IMR-90 (cell line): ENCODE measurements at regions not wholly inside any gene's neighbourhood (a gene's known extent, or its start where the extent isn't known, plus 50 kb on each side); places are given as distances from the start of the nearest gene placed in this dataset.

Experiments
- BHLHE40 ChIP-seq: fragments of 150-350 bp; IDR thresholded peaks from 2 replicates; pipeline ENCODE4 v1.6.1; 2016; ENCODE audit warnings: mild to moderate bottlenecking, low read depth, low read length
- CHD1 ChIP-seq: IDR thresholded peaks from 2 replicates; pipeline ENCODE4 v1.6.1; 2012; ENCODE audit warnings: low read depth, low read length, improper control_type of control experiment
- CTCF ChIP-seq: conservative IDR thresholded peaks from 2 replicates; pipeline ENCODE4 v1.5.1; 2012; ENCODE audit warnings: mild to moderate bottlenecking, low read depth, low read length, improper control_type of control experiment
- ELK1 ChIP-seq: fragments of 150-350 bp; IDR thresholded peaks from 2 replicates; pipeline ENCODE4 v1.6.1; 2016; ENCODE audit warnings: low read depth, mild to moderate bottlenecking, low read length, moderate library complexity, borderline replicate concordance
- FOS ChIP-seq: fragments of 150-350 bp; IDR thresholded peaks from 2 replicates; pipeline ENCODE4 v1.6.1; 2016; ENCODE audit warnings: low read depth, low read length
- MAFK ChIP-seq: IDR thresholded peaks from 2 replicates; pipeline ENCODE4 v1.6.1; 2012; ENCODE audit warnings: low read depth, low read length, improper control_type of control experiment
- MXI1 ChIP-seq: IDR thresholded peaks from 2 replicates; pipeline ENCODE4 v1.6.1; 2012; ENCODE audit warnings: low read depth, mild to moderate bottlenecking, low read length, moderate library complexity, borderline replicate concordance
- NFE2L2 ChIP-seq: fragments of 150-350 bp; IDR thresholded peaks from 2 replicates; pipeline ENCODE4 v1.6.1; 2016; ENCODE audit warnings: low read depth, mild to moderate bottlenecking, low read length
- POLR2A ChIP-seq: IDR thresholded peaks from 2 replicates; pipeline ENCODE4 v1.6.1; 2012; ENCODE audit warnings: mild to moderate bottlenecking, low read depth, low read length
- RAD21 ChIP-seq: IDR thresholded peaks from 2 replicates; pipeline ENCODE4 v1.6.1; 2012; ENCODE audit warnings: low read length, improper control_type of control experiment
- RCOR1 ChIP-seq: IDR thresholded peaks from 2 replicates; pipeline ENCODE4 v1.6.1; 2012; ENCODE audit warnings: mild to moderate bottlenecking, low read length, improper control_type of control experiment; ENCODE audit not compliant: insufficient replicate concordance
- RFX5 ChIP-seq: IDR thresholded peaks from 2 replicates; pipeline ENCODE4 v1.8.0; 2012; ENCODE audit warnings: low read depth, mild to moderate bottlenecking, low read length, moderate library complexity
- USF2 ChIP-seq: fragments of 150-350 bp; IDR thresholded peaks from 2 replicates; pipeline ENCODE4 v1.6.1; 2017; ENCODE audit warnings: mild to moderate bottlenecking, antibody characterized with exemption, low read length, low read depth

GRCh38 chr4:82275431-82276331 is 98.1 kb downstream of the HNRNPD start:
- TF ChIP-seq CTCF (no peak), POLR2A (no peak), MXI1 (no peak), RAD21 (no peak), BHLHE40 (no peak), RCOR1 (no peak), MAFK (no peak), RFX5 (no peak), FOS (no peak), ELK1 (no peak), NFE2L2 (no peak), USF2 (no peak), CHD1 (no peak)
